Endodermal cell (in vitro differentiated cells): ENCODE measurements at regions not wholly inside any gene's neighbourhood (a gene's known extent, or its start where the extent isn't known, plus 50 kb on each side); places are given as distances from the start of the nearest gene placed in this dataset.
"Not testable (repeated sequence)": the region's sequence is repeated elsewhere in the genome, so short reads cannot be mapped to it uniquely, and the experiment has no call there.

Experiments
- DNase-seq: peaks from one replicate; pipeline ENCODE4 v3.0.0-alpha.2; 2017
- H3K27ac ChIP-seq: 2 replicates; pipeline ENCODE4 v1.5.1; 2013; ENCODE audit warnings: mild to moderate bottlenecking, low read depth, low read length, moderate library complexity
- H3K27me3 ChIP-seq: 2 replicates; pipeline ENCODE4 v1.6.1; 2013; ENCODE audit warnings: mild to moderate bottlenecking, low read length, moderate library complexity; ENCODE audit not compliant: insufficient read depth, control insufficient read depth, poor library complexity, severe bottlenecking
- H3K36me3 ChIP-seq: 2 replicates; pipeline ENCODE4 v1.7.0; 2013; ENCODE audit warnings: mild to moderate bottlenecking, low read length, moderate library complexity; ENCODE audit not compliant: control insufficient read depth, insufficient read depth
- H3K4me1 ChIP-seq: one replicate; pipeline ENCODE4 v1.7.0; 2013; ENCODE audit warnings: low read length; ENCODE audit not compliant: control insufficient read depth, insufficient read depth
- H3K4me3 ChIP-seq: 2 replicates; pipeline ENCODE4 v1.5.1; 2013; ENCODE audit warnings: mild to moderate bottlenecking, low read length, moderate library complexity
- H3K9ac ChIP-seq: 2 replicates; pipeline ENCODE4 v1.6.1; 2013; ENCODE audit warnings: mild to moderate bottlenecking, low read length, moderate library complexity; ENCODE audit not compliant: poor library complexity, severe bottlenecking; ENCODE audit errors: extremely low read depth
- H3K9me3 ChIP-seq: 2 replicates; pipeline ENCODE4 v1.6.1; 2013; ENCODE audit warnings: mild to moderate bottlenecking, low read length, moderate library complexity; ENCODE audit not compliant: control insufficient read depth
- H3K27ac Mint-ChIP-seq: 2 replicates; pipeline ENCODE4 v1.8.0; 2020; ENCODE audit warnings: mixed read lengths
- H3K27me3 Mint-ChIP-seq: 2 replicates; pipeline ENCODE4 v1.8.0; 2021; ENCODE audit warnings: mild to moderate bottlenecking, mixed read lengths; ENCODE audit not compliant: insufficient read depth
- H3K36me3 Mint-ChIP-seq: 2 replicates; pipeline ENCODE4 v1.8.0; 2020; ENCODE audit warnings: low read depth, mixed read lengths
- H3K4me1 Mint-ChIP-seq: 2 replicates; pipeline ENCODE4 v1.8.0; 2020; ENCODE audit warnings: mixed read lengths
- H3K4me3 Mint-ChIP-seq: 2 replicates; pipeline ENCODE4 v1.8.0; 2020; ENCODE audit warnings: mild to moderate bottlenecking, moderate library complexity, mixed read lengths
- H3K9me3 Mint-ChIP-seq: 2 replicates; pipeline ENCODE4 v1.8.0; 2020; ENCODE audit warnings: mild to moderate bottlenecking, mixed read lengths
- CTCF ChIP-seq: fragments of 200-600 bp; sonication (generic); conservative IDR thresholded peaks from 2 replicates; pipeline ENCODE4 v1.5.0; 2021; ENCODE audit warnings: antibody characterized with exemption, mild to moderate bottlenecking
- WGBS, 2 experiments: methylation state at CpG; one replicate each; pipeline versions ENCODE4 v1.1.5 to v1.1.7; 2013; ENCODE audit warnings: missing lambda C conversion rate in 2 of 2, mixed read lengths in 1 of 2; ENCODE audit not compliant: insufficient coverage in 1 of 2, insufficient read length in 1 of 2; 5-methylcytosine and 5-hydroxymethylcytosine counted together

GRCh38 chr7:145698526-145699262 is 417.9 kb upstream of the CNTNAP2 start:
- Histone ChIP-seq H3K36me3 (no peaks in the 10 kb centered on the region), H3K27ac (no peak overlapping the region), H3K9ac (no peak overlapping the region), H3K9me3 (no peaks in the 10 kb centered on the region), H3K4me3 (no peak overlapping the region), H3K27me3 (no peaks in the 10 kb centered on the region), H3K4me1 (no peaks in the 10 kb centered on the region)
- no peak for TF ChIP-seq CTCF
- H3K4me3 Mint-ChIP-seq = no peak overlapping the region
- no peaks in the 10 kb centered on the region for H3K4me1 Mint-ChIP-seq
- no peak overlapping the region for H3K27ac Mint-ChIP-seq
- no peak for DNase-seq
- WGBS, 2 experiments = 91 to 96% methylated on average over 5 to 6 of the region's 6 CpGs
- no peaks in the 10 kb centered on the region for H3K36me3 Mint-ChIP-seq
- no peaks in the 10 kb centered on the region for H3K27me3 Mint-ChIP-seq
- H3K9me3 Mint-ChIP-seq = no peaks in the 10 kb centered on the region

GRCh38 chr7:145697412-145698107 is 419.0 kb upstream of the CNTNAP2 start:
- not testable (repeated sequence) for H3K9me3 ChIP-seq, H3K27ac Mint-ChIP-seq, H3K4me1 ChIP-seq, H3K36me3 ChIP-seq, H3K27me3 Mint-ChIP-seq, H3K9me3 Mint-ChIP-seq, H3K4me3 Mint-ChIP-seq, H3K36me3 Mint-ChIP-seq, H3K9ac ChIP-seq, H3K4me1 Mint-ChIP-seq, DNase-seq, H3K27ac ChIP-seq, H3K27me3 ChIP-seq, H3K4me3 ChIP-seq
- WGBS, 2 experiments = 93 to 100% methylated on average over 6 to 49 of the region's 49 CpGs

- DNase-seq = no peak
- H3K4me1 Mint-ChIP-seq = peaks cover 7% of the 10 kb centered on the region
- H3K36me3 Mint-ChIP-seq = no peaks in the 10 kb centered on the region
- Histone ChIP-seq H3K4me1 (no peaks in the 10 kb centered on the region), H3K27me3 (no peaks in the 10 kb centered on the region), H3K9ac (no peak overlapping the region), H3K27ac (no peak overlapping the region), H3K4me3 (no peak overlapping the region), H3K36me3 (no peaks in the 10 kb centered on the region), H3K9me3 (no peaks in the 10 kb centered on the region)
- H3K27ac Mint-ChIP-seq = no peak overlapping the region
- TF ChIP-seq CTCF = no peak
- H3K4me3 Mint-ChIP-seq = no peak overlapping the region
- H3K27me3 Mint-ChIP-seq = no peaks in the 10 kb centered on the region
- H3K9me3 Mint-ChIP-seq = no peaks in the 10 kb centered on the region
These were observed 420.5 kb upstream of the CNTNAP2 start for GRCh38 chr7:145696071-145696470.
